ENCODE measurements at regions not wholly inside any gene's neighbourhood (a gene's known extent, or its start where the extent isn't known, plus 50 kb on each side); places are given as distances from the start of the nearest gene placed in this dataset.

DNA sequence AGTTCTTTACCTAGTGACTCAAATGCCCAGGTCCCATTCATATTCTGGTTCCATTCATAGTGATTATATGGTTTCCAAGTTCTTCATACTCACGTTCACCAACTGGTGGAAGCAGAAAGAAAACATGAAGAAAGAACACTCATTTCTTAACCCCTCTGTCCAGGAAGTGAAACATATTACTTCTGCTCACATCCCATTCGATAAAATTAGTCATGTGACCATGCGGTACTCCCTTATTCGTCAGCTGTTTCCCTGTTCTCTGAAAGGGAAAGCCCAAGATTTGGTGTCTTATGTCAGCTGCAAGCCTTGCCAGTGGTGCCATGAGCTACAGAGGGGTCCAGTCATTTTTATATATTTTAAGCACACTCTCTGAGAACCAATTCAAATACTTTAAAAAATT is 387.0 kb upstream of the DMAC1 start:
- no peak for TF ChIP-seq EZH2phosphoT487 (IDR thresholded peaks at IDR 0.05; ENCODE audit: insufficient read depth, low read depth)
- no peak for TF ChIP-seq EZH2 (IDR thresholded peaks at IDR 0.05; ENCODE audit: insufficient read depth, poor library complexity, severe bottlenecking)
